ENCODE measurements at regions not wholly inside any gene's neighbourhood (a gene's known extent, or its start where the extent isn't known, plus 50 kb on each side); places are given as distances from the start of the nearest gene placed in this dataset.

DNA sequence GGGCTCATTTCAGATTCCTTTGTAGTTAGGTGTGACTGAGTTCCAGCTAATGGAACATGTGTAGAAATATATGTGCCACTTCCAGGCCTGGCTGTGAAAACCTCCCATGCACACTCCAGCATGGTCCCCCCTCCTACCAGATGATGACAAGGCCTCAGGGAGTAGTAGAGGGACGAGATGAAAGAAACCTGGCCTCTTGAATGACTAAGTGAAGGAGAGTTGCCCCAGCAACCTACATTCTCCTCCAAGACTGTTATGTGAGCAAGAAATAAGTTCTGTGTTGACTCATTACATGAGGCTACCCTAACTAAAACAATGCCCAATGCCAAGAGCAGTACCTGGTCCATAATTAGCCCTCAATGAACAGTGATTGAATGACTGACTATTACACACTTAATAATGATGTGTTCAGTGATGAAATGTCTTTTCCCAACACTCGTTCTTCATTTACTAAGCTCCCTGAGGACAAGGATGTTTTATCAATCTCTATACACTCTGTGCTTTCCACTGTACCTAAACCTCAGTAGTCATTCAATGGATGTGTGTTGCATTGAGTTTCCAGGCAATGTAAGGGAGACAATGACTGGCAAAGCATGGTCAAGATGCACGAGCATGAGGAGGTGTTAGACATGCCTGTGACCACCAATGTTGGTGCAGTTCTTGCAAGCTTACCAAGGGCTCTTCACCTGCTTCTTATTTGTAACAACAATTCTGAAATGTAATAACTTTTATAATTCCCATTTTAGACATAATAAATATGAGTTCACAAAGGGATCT lies 62.0 kb upstream of the BCL6 start:
- TF ChIP-seq TAF1 (IDR thresholded peaks at IDR 0.05; ENCODE audit: borderline replicate concordance, low read depth, low read length) = no peak
- no peak for TF ChIP-seq POLR2A (IDR thresholded peaks at IDR 0.05; ENCODE audit: low read depth, low read length)
